Body of pancreas (tissue), 4 donors: ENCODE measurements at regions not wholly inside any gene's neighbourhood (a gene's known extent, or its start where the extent isn't known, plus 50 kb on each side); places are given as distances from the start of the nearest gene placed in this dataset.
"Not testable (repeated sequence)": the region's sequence is repeated elsewhere in the genome, so short reads cannot be mapped to it uniquely, and the experiment has no call there.

Source experiments
- POLR2A ChIP-seq, 3 donors: fragments of 450-650 bp; IDR thresholded peaks; one replicate each; pipeline ENCODE4 v1.6.1; 2016; ENCODE audit warnings: antibody characterized with exemption in 3 of 3, mild to moderate bottlenecking in 2 of 3
- TF ChIP-seq, protein P1 (sequence below), 7 experiments: fragments of 450-650 bp in 4 of 7; fragments of 200-600 bp in 3 of 7; sonication (generic) in 3 of 7; IDR thresholded peaks; one replicate each; pipeline ENCODE4 v1.5.1; 2016 to 2019; ENCODE audit warnings: antibody characterized with exemption in 7 of 7

DNA sequence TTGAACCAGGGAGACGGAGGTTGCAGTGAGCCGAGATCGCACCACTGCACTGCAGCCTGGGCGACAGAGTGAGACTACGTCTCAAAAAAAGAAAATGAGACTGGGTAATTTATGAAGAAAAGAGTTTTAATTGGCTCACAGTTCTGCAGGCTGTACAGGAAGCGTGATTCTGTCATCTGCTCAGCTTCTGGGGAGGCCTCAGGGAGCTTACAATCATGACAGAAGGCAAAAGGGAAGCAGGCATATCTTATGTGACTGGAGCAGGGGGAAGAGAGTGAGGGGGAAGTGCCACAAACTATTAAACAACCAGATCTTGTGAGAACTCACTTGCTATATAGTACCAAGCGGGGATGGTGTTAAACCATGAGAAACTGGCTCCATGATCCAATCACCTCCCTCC, 1476.2 kb upstream of the DEFB115 start:
- TF ChIP-seq, protein P1, sequence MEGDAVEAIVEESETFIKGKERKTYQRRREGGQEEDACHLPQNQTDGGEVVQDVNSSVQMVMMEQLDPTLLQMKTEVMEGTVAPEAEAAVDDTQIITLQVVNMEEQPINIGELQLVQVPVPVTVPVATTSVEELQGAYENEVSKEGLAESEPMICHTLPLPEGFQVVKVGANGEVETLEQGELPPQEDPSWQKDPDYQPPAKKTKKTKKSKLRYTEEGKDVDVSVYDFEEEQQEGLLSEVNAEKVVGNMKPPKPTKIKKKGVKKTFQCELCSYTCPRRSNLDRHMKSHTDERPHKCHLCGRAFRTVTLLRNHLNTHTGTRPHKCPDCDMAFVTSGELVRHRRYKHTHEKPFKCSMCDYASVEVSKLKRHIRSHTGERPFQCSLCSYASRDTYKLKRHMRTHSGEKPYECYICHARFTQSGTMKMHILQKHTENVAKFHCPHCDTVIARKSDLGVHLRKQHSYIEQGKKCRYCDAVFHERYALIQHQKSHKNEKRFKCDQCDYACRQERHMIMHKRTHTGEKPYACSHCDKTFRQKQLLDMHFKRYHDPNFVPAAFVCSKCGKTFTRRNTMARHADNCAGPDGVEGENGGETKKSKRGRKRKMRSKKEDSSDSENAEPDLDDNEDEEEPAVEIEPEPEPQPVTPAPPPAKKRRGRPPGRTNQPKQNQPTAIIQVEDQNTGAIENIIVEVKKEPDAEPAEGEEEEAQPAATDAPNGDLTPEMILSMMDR (IDR thresholded peaks at IDR 0.05), result not testable (repeated sequence)
- not testable (repeated sequence) for TF ChIP-seq POLR2A (IDR thresholded peaks at IDR 0.05)
